ENCODE measurements at regions not wholly inside any gene's neighbourhood (a gene's known extent, or its start where the extent isn't known, plus 50 kb on each side); places are given as distances from the start of the nearest gene placed in this dataset.

DNA sequence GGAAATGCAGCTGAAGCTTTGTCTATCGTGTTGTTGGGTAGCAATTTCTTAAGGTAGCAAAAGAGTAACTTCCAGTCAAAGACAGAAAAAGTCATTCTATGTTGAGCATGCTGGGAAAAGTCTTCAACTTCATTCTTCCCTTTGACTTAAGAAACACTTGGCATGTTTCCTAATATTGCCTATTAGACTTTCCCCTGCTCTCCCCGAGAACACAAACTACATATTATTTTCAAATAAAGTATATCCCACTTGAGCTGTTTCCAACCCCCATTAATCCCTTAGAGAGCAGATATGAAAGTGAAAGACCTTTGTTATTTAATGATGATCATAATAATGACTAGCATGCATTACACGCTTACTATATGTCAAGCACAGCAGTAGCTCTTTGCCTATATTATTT, 136.0 kb upstream of the SPOPL start:
- TF ChIP-seq POLR2AphosphoS5 (IDR thresholded peaks at IDR 0.05), result no peak
- TF ChIP-seq, protein P1, sequence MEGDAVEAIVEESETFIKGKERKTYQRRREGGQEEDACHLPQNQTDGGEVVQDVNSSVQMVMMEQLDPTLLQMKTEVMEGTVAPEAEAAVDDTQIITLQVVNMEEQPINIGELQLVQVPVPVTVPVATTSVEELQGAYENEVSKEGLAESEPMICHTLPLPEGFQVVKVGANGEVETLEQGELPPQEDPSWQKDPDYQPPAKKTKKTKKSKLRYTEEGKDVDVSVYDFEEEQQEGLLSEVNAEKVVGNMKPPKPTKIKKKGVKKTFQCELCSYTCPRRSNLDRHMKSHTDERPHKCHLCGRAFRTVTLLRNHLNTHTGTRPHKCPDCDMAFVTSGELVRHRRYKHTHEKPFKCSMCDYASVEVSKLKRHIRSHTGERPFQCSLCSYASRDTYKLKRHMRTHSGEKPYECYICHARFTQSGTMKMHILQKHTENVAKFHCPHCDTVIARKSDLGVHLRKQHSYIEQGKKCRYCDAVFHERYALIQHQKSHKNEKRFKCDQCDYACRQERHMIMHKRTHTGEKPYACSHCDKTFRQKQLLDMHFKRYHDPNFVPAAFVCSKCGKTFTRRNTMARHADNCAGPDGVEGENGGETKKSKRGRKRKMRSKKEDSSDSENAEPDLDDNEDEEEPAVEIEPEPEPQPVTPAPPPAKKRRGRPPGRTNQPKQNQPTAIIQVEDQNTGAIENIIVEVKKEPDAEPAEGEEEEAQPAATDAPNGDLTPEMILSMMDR (IDR thresholded peaks at IDR 0.05), result no peak

Data from transverse colon (tissue), 4 donors.